NCI-H526 (cell line): ENCODE measurements at regions not wholly inside any gene's neighbourhood (a gene's known extent, or its start where the extent isn't known, plus 50 kb on each side); places are given as distances from the start of the nearest gene placed in this dataset.
"Not testable (repeated sequence)": the region's sequence is repeated elsewhere in the genome, so short reads cannot be mapped to it uniquely, and the experiment has no call there.

Source experiments
- DNase-seq, 2 experiments: peaks; one replicate each; lab custom pipeline; 2025; lab: John Stamatoyannopoulos, UW

DNA sequence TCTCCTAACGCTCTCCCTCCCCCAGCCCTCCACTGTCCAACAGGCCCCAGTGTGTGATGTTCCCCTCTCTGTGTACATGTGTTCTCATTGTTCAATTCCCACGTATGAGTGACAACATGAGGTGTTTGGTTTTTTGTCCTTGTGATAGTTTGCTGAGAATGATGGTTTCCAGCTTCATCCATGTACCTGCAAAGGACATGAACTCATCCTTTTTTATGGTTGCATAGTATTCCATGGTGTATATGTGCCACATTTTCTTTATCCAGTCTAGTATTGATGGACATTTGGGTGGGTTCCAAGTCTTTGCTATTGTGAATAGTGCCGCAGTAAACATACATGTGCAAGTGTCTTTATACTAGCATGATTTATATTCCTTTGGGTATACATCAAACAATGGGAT lies 347.4 kb downstream of the MAGEE1 start:
- not testable (repeated sequence) for DNase-seq

DNA sequence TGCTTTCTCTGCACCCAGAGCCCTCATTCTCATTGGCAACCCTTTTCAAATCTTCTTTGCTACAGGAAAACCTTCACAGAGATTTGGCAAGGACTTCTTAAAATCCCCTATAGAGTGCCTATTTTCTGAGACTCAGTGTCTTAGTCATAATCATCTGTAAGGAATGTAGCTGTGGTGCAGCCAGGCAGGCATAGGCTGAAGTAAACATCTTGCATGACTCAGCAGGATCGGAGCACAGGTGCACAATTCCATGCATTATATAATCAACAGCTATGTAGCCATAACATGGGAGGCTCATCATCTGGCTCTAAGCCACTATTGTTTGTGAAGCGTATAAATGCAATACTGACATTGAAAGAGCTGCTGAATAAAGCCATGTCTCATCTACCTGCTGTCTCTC lies 368.8 kb downstream of the MAGEE1 start:
- no peak for DNase-seq

DNA sequence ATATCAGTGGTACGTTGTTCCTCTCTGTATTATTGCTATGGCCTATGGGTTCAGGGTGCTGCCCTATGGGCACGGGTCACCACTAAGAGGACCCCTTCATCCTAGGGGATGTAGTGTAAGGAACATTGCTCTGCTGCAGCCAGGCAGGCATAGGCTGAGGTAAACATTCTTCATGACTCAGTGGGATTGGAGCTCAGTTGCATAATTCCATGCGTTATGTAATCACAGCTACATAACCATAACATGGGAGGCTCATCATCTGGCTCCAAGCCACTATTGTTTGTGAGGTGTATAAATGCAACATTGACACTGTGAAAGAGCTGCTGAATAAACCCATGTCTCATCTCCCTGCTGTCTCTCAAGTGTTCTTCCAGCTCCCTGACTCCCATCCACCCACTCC lies 375.2 kb downstream of the MAGEE1 start:
- DNase-seq, result no peak

DNA sequence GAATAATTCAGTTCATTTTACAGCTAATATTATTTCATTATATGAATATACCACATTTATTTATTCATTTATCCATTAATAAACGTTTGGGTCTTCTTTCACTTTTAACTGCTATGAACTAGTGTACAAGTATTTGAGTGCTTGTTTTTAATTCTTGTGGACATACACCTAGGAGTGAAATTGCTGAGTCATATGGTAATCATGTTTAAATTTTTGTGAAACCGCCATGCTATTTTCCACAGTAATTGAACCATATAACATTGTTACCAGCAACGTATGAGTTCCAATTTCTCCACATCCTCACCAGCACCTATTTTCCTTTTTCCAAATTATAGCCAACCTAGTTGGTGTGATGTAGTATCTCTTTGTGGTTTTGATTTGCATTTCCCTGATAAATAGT lies 388.2 kb downstream of the MAGEE1 start:
- no peak for DNase-seq

DNA sequence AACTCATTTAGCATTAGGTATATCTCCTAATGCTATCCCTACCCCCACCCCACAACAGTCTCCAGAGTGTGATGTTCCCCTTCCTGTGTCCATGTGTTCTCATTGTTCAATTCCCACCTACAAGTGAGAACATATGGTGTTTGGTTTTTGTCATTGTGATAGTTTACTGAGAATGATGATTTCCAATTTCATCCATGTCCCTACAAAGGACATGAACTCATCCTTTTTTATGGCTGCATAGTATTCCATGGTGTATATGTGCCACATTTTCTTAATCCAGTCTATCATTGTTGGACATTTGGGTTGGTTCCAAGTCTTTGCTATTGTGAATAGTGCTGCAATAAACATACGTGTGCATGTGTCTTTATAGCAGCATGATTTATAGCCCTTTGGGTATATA lies 389.8 kb downstream of the MAGEE1 start:
- DNase-seq, result not testable (repeated sequence)

DNA sequence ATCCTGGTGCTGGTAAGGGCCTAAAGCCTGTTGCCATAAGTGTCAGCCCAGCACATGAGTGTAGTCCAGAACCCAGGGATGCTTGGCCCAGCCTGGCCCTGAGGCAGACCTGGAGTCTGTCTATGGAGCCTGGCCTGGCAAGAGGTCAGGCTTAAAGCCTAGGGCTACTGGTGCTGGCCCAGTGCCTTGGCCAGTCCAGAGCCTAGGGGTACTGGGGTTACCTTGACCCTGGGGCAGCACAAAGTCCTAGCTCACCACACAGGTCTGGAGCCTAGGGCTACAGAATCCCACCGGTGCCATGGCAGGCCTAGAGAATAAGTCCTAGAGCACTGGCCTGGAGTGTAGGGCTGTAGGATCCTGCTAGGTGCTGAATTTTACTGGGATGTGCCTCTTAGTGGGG lies 393.8 kb downstream of the MAGEE1 start:
- no peak for DNase-seq

DNA sequence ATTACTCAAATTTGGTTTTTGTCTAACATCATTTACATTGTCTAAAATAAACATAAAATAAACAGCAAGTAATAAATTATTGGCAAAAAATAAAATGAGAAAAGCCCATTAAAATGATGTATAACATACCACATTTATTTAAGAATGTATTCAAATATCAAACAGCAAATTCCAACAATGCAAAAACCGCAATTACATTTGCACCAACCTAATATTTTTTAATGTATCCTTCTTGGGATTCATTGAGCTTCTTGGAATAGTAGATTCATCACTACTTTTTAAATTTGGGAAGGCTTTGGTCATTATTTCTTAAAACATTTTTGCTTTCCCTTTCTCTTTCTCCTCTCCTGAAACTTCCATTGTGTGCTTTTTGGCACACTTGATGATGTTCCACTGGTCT lies 400.2 kb downstream of the MAGEE1 start:
- DNase-seq, result no peak

DNA sequence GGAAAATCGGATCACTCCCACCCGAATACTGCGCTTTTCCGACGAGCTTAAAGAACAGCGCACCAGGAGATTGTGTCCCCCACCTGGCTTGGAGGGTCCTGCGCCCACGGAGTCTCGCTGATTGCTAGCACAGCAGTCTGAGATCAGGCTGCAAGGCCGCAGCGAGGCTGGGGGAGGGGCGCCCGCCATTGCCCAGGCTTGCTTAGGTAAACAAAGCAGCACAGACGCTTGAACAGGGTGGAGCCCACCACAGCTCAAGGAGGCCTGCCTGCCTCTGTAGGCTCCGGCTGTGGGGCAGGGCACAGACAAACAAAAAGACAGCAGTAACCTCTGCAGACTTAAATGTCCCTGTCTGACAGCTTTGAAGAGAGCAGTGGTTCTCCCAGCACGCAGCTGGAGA lies 413.4 kb downstream of the MAGEE1 start:
- DNase-seq, result peak; percentile 32 to 39

DNA sequence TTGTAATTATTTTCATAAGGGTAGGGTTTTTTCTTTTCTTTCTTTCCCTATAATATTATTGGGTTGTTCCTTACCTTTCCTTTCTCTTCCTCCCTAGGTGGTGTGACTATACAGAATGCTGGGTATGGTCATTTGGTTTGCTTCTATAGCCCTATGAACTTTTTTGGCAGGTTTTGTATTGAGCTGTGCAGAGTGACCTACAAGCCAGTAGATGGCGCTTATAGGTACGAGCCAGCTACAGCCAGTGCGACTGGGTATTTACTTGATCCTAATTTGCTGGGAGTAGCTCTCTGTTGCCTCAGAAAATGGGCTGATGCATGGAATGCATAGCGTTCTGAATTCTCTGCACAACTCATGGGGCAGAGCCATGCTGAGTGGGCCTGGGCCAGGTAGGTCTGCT lies 423.3 kb downstream of the MAGEE1 start:
- DNase-seq, result peak in 1 of 2 experiments; percentile 14

DNA sequence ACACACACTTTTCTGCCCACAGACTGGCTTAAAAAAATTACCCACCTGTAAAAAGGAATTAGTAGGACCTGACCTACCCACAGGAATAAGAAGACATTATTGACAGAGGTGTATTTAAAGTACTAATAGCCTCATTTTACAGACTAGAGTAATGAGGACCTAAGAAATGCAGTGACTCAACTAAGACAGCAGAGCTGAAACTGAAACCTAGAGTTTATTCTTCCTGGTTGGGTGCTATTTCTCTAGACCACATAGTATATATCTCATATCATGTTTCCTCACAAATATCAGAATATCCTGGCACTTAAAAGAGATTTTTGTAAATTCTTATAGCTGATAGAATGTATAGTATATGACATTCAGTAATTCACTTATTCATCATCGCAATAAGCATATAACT lies 435.0 kb downstream of the MAGEE1 start:
- DNase-seq, result no peak

DNA sequence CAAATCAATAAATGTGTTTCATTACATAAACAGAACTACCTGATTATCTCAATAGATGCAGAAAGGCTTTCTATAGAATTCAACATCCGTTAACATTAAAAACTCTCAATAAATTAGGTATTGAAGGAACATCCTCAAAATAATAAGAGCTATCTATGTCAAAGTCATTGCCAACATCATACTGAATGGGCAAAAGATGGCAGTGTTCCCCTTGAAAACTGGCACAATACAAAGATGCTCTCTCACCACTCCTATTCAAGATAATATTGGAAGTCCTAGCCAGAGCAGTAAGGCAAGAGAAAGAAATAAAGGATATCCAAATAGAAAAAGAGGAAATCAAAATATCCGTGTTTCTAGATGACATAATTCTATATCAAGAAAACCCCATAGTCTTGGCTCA lies 466.4 kb downstream of the MAGEE1 start:
- DNase-seq, result peak in 1 of 2 experiments; percentile 5

DNA sequence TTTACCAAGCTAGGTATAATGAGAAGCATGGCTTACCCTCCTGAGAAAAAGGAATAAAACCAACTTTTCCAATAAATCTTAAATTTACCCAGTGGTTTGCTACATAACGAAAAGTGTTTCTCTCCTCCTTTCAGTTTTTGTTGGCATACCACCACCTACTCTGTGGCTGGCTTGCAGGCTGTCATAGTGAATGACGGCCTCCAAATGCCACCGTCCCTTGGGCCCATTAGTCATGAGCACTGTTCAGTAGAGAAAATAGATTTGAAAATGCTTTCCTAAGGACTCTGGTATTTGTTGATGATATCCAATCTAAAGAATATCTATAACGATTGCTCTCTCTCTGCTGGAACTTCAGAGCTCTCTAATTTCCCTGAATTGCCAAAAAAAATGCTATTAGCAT lies 488.3 kb downstream of the MAGEE1 start:
- no peak for DNase-seq

DNA sequence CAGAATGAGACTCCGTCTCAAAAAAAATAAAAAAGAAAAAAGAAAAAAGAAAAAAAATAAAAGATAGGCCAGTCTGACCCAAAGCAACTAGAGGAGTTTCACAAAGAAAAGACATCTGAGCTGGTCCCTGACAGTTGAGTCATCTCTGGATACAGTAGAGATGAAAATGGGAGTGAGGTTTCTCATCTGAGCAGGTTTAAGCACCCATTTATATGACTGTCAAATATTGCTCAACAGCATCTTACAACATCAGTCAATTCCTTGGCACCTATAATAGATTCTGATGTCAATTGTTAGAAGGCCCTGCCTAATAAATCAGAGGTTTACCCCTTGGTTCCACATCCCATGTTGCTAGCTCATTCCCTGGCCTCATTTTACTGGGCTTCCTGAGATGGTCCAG lies 490.5 kb downstream of the MAGEE1 start:
- no peak for DNase-seq

DNA sequence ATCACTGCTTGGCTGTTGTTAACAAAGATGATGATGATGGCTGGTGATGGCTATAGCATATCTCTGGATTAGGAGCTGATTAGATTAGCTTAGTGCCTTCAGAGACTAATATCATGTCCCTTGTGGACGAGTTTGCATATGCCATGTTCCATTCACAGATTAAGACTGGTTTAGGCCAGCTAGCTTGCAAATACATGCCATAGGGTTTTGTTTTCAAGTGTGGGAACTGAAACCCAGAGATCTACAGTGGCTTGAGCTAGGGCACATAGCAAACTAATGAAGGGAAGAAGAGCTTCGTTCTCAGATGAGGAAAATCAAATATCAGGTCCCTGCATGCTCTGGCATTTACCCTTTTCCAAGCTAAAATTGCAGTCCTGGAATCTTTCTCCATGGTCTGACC lies 492.3 kb downstream of the MAGEE1 start:
- no peak for DNase-seq

DNA sequence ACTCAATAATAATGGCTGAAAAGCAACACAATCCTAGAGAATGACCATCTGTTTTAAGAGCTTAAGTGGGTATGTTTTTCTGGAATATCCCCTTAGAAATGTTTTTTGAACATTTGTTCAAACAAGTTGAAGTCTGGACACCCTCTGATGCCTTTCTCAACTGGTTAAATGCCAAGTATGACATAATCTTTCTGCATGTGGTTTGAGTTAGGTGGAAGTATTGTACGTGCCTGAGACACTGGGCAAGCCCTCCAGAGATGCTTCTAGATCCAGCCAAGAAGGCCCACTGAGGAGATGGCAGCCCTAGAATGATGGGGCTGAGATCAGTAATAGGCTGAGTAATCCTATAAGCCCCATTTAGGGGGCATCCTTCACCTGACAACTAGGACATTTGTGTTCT lies 493.1 kb downstream of the MAGEE1 start:
- DNase-seq, result no peak

DNA sequence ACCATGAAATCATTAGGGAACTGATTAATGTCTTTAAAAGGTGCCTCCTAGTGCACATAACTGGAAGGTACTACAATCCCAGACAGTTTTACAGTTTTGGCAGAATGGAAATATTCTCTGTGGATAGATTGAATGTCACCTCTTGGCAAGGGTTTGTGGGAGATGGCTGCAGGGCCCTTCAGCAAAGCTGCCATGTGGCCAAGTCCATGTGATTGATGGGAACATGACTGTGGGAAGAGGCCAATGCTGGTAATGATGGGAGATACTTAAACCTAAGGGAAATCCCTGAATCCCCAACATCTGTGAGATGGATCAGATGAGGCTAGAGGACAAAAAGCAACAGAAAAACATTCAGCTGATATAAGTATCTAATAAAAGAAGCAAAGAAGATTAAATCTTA lies 493.7 kb downstream of the MAGEE1 start:
- DNase-seq, result no peak

DNA sequence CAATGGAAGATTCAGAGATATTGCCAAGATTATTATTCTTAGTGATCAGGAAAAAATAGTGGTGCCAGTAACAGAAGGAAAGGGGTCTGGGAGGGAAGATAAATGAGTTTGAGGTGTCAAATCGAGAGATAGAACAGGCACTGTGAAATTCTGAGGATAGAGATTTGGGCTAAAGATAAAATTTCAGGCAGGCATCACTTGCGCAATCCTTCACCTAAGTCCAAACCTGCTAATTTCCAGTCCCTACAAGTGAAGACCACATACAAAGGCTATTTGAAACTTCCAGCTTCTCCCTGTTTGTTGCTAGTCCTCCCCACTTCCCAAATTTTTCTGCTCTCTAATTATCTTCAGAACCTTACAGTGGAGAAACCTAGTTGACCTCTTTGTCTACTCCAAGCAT lies 494.6 kb downstream of the MAGEE1 start:
- DNase-seq, result no peak

DNA sequence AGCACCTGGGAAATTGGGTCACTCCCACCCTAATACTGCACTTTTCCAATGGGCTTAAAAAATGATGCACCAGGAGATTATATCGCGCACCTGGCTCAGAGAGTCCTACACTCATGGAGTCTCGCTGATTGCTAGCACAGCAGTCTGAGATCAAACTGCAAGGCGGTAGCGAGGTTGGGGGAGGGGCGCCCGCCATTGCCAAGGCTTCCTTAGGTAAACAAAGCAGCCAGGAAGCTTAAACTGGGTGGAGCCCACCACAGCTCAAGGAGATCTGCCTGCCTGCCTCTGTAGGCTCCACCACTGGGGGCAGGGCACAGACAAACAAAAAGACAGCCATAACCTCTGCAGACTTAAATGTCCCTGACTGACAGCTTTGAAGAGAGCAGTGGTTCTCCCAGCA lies 497.1 kb downstream of the MAGEE1 start:
- not testable (repeated sequence) for DNase-seq

DNA sequence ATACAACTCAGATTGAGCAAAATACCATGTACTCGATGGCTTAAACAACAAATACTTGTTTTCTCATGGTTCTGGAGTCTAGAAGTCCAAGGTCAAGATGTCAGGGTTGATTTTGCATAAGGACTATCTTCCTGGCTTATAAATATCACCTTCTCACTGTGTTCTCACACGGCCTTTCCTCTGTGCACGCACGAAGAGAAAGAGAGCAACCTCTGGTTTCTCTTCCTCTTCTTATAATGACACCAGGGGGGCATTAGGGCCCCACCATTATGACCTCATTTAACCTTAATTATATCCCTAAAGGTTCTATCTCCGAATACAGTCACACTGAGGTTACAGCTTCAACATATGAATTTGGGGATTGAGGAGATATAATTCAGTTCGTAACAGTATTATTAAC lies 504.0 kb downstream of the MAGEE1 start:
- DNase-seq, result no peak

DNA sequence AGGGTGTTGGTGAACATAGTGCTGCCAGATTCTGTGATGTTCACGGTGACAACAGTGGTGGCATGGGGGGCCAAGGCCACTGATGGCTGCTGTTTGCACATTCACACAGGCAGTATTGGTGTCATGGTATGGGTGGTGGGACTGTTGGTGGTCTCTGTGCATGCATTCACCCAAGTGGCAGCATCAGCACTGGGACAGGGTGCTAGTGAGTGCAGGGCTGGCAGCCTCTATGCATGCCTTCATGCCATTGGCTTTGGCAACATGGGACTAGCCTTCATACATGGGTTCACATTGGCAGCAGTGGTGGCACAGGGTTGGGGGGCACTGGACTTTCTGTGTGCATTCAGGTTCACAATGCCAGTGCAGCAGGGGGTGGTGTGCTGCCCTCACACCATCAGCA lies 489.7 kb upstream of the FGF16 start:
- no peak for DNase-seq

DNA sequence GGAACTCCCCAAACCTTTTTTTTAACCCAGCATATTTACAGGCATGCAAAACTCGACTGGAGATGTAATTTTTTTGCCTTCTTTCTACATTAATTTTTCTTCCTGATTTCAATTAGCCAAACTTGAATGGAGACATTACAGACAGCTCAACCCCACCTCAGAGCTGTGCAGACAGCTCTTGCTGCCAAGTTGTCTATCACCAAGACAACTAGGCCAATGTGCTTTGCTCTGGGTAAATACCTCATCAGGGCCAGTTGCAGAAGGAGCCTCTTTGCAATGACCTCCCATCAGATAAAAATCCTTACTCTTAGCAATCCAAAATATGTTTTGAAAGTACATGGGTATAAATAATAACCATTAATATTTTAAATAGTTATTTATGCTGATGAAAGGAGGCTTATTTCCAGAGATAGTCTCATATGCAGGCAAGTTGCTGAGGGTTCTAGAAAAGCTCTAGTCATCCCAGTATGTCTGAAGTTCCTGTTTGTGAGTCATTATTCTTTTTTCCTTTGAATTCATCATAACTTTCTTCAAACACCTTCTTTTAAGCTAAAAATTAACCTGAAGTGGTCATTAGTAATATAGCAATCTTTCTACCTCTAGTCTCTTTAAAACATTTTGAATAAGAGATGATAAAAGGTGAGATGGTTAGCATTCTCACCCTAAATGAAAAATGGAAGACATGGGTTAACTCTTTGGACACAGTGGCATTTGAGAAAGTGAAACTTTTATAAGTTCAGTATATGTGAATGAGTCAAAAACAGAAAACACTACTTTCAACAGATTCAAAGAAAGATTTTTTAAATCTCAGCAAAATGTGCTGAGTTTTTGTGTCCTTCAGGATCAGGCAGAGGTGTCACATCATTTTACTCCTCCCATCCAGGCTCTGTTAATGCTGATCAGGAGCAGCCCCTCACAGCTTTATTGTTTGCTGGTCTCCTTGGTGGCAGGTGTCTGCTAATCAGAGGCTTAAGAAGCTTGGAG lies 475.5 kb upstream of the FGF16 start:
- no peak for DNase-seq

DNA sequence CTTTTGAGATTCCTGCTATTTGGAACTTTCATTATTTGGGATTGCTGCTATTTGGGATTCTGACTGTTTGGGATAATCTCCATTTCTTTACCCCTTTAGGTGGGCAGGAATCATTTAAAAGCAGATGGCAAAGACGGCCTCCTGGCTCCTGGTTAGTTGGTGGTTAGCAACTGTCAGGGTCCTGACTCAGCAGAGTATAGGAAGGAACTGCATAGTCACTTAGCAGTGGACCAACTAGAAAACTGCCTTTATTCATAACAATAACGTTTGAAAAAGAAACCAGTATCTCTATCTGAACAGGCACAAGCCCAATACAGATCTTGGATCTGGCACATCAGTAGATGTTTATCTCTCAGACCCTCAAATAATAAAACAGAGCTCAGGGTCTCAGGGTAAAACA lies 469.7 kb upstream of the FGF16 start:
- no peak for DNase-seq

DNA sequence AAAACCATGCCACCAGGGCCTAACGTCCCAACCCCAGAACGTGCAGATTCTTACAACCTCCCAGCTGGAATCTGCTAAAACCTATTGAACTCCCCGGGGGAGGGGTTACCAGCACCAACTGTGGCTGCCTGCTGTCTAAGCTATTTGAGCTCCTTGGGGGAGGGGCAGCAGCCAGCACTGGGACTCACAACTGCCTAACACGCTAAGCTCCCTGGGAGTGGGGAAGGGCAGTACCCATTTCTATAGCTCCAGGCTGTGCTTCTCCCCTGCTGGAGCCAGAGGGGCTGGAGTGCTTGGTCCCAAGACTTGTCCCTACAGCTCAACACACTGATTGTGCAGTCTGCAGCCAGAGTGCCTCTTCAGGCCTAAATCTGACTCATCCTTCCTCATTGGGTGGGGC lies 459.8 kb upstream of the FGF16 start:
- no peak for DNase-seq

DNA sequence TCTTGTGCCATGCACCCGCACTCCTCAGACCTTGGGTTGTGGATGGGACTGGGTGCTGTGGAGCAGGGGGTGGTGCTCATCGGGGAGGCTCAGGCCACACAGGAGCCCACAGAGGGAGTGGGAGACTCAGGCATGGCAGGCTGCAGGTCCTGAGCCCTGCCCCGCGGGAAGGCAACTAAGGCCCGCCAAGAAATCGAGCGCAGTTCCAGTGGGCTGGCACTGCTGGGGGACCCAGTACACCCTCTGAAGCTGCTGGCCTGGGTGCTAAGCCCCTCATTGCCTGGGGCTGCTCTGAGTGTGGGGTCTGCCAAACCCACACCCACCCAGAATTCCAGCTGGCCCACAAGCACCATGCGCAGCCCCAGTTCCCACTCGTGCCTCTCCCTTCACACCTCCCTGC lies 450.5 kb upstream of the FGF16 start:
- no peak for DNase-seq
